Kidney epithelial cell (primary cell): ENCODE measurements at regions not wholly inside any gene's neighbourhood (a gene's known extent, or its start where the extent isn't known, plus 50 kb on each side); places are given as distances from the start of the nearest gene placed in this dataset.
"Not testable (repeated sequence)": the region's sequence is repeated elsewhere in the genome, so short reads cannot be mapped to it uniquely, and the experiment has no call there.

Experiments used
- DNase-seq: peaks from one replicate; pipeline ENCODE4 v3.0.0-alpha.2; 2010; ENCODE audit warnings: low read depth
- H3K27me3 ChIP-seq: 2 replicates; pipeline ENCODE4 v1.6.0; 2011; ENCODE audit warnings: low read length; ENCODE audit not compliant: control insufficient read depth, insufficient read depth
- H3K36me3 ChIP-seq: 2 replicates; pipeline ENCODE4 v1.5.1; 2011; ENCODE audit warnings: low read length; ENCODE audit not compliant: control insufficient read depth, insufficient read depth
- H3K4me3 ChIP-seq: 2 replicates; pipeline ENCODE4 v1.5.1; 2011; ENCODE audit warnings: low read depth, mild to moderate bottlenecking, control low read depth, low read length
- TF ChIP-seq, protein P1 (sequence below): IDR thresholded peaks from 2 replicates; pipeline ENCODE4 v1.5.1; 2011; ENCODE audit warnings: mild to moderate bottlenecking, moderate library complexity, low read length, control low read depth, inconsistent platforms; ENCODE audit not compliant: insufficient read depth, poor library complexity, severe bottlenecking

DNA sequence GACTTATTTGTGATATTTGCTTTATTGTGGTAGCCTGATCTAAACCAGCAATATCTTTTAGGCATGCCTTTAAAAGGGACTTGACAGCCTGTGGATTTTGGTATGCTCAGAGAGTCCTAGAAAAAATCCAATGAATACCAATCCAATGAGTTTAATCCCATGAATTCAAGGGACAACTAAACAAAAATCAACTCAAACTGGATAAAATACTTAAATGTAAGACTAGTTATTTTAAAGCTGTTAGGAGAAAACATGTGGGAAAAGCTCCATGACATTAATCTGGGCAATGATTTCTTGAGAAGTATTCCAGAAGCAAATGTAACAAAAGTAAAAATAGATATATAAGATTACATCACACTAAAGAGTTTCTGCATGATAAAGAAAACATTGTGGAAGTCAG is 711.5 kb upstream of the PITX2 start:
- TF ChIP-seq, protein P1, sequence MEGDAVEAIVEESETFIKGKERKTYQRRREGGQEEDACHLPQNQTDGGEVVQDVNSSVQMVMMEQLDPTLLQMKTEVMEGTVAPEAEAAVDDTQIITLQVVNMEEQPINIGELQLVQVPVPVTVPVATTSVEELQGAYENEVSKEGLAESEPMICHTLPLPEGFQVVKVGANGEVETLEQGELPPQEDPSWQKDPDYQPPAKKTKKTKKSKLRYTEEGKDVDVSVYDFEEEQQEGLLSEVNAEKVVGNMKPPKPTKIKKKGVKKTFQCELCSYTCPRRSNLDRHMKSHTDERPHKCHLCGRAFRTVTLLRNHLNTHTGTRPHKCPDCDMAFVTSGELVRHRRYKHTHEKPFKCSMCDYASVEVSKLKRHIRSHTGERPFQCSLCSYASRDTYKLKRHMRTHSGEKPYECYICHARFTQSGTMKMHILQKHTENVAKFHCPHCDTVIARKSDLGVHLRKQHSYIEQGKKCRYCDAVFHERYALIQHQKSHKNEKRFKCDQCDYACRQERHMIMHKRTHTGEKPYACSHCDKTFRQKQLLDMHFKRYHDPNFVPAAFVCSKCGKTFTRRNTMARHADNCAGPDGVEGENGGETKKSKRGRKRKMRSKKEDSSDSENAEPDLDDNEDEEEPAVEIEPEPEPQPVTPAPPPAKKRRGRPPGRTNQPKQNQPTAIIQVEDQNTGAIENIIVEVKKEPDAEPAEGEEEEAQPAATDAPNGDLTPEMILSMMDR: no peak
- H3K4me3 ChIP-seq: no peak overlapping the region
- no peaks in the 10 kb centered on the region for H3K27me3 ChIP-seq
- no peaks in the 10 kb centered on the region for H3K36me3 ChIP-seq
- no peak for DNase-seq

DNA sequence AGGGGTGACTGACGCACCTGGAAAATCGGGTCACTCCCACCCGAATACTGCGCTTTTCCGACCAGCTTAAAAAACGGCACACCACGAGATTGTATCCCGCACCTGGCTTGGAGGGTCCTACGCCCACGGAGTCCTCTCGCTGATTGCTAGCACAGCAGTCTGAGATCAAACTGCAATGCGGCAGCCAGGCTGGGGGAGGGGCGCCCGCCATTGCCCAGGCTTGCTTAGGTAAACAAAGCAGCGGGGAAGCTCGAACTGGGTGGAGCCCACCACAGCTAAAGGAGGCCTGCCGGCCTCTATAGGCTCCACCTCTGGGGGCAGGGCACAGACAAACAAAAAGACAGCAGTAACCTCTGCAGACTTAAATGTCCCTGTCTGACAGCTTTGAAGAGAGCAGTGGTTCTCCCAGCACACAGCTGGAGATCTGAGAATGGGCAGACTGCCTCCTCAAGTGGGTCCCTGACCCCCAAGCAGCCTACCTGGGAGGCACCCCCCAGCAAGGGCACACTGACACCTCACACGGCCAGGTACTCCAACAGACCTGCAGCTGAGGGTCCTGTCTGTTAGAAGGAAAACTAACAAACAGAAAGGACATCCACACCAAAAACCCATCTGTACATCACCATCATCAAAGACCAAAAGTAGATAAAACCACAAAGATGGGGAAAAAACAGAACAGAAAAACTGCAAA is 714.5 kb upstream of the PITX2 start:
- H3K36me3 ChIP-seq, H3K4me3 ChIP-seq, H3K27me3 ChIP-seq, DNase-seq: not testable (repeated sequence)

- Histone ChIP-seq H3K27me3 (no peaks in the 10 kb centered on the region), H3K36me3 (no peaks in the 10 kb centered on the region), H3K4me3 (no peak overlapping the region)
- TF ChIP-seq, protein P1: no peak
- no peak for DNase-seq
Measured at GRCh38 chr4:111359602-111360001, 736.7 kb upstream of the PITX2 start.

DNA sequence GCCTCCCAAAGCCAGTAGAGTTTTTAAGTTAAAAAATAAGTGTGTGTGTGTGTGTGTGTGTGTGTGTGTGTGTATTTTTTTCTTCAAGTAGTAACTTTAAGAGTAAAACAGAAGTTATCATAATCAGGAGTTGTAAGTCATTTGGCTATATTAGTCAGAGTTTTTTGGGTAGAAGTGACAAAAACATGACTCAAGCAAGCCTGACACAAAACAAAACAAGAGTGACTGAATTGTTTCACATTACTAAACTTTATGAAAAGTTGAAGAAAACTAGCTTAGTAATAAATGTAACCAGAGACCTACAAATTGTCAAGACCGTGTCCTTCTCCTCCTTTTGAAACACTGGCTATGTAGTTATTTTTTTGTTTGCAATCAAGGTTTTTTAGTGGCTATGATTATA is 738.0 kb upstream of the PITX2 start:
- Histone ChIP-seq H3K27me3 (no peaks in the 10 kb centered on the region), H3K4me3 (no peak overlapping the region), H3K36me3 (no peaks in the 10 kb centered on the region)
- no peak for DNase-seq
- TF ChIP-seq, protein P1: no peak

DNA sequence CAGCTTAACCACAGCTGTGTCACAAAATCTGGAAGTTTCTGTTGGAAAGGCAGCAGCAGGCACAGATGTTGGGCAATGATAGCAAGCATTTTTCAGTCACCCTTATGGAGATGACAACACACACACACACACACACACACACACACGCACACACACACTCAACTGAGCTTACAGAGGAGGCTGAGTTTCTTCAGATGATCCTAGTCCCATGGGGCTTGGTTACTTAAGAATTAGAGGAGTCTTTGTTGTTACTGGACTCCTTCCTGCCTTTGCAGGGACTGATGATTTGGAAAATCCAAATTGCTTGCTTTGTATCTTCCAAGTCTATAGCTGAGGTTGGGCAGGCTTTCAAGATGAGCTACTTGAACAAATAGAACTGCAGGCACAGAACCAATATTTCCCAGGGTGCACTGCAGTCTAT is 740.1 kb upstream of the PITX2 start:
- no peaks in the 10 kb centered on the region for H3K27me3 ChIP-seq
- TF ChIP-seq, protein P1: no peak
- DNase-seq: no peak

GRCh38 chr4:111377880-111378279 is 755.0 kb upstream of the PITX2 start:
- not testable (repeated sequence) for DNase-seq, H3K4me3 ChIP-seq, H3K36me3 ChIP-seq, H3K27me3 ChIP-seq

More for the DNA sequence above, 740.1 kb upstream of the PITX2 start:
- Histone ChIP-seq H3K4me3 (no peak overlapping the region), H3K36me3 (no peaks in the 10 kb centered on the region)

GRCh38 chr4:111388561-111388960 is 756.7 kb upstream of the FAM241A start:
- DNase-seq: no peak
- TF ChIP-seq, protein P1: no peak
- no peak overlapping the region for H3K4me3 ChIP-seq
- H3K36me3 ChIP-seq: no peaks in the 10 kb centered on the region
- H3K27me3 ChIP-seq: no peaks in the 10 kb centered on the region
